HG03378 (cell line): ENCODE measurements at regions not wholly inside any gene's neighbourhood (a gene's known extent, or its start where the extent isn't known, plus 50 kb on each side); places are given as distances from the start of the nearest gene placed in this dataset.
"Not testable (repeated sequence)": the region's sequence is repeated elsewhere in the genome, so short reads cannot be mapped to it uniquely, and the experiment has no call there.

Experiments used
- ATAC-seq: cut with Tn5 transposase; IDR thresholded peaks from one replicate; pipeline ENCODE4 v1.9.1; 2021; ENCODE audit warnings: mild to moderate bottlenecking, moderate library complexity; ENCODE audit not compliant: unreplicated experiment

DNA sequence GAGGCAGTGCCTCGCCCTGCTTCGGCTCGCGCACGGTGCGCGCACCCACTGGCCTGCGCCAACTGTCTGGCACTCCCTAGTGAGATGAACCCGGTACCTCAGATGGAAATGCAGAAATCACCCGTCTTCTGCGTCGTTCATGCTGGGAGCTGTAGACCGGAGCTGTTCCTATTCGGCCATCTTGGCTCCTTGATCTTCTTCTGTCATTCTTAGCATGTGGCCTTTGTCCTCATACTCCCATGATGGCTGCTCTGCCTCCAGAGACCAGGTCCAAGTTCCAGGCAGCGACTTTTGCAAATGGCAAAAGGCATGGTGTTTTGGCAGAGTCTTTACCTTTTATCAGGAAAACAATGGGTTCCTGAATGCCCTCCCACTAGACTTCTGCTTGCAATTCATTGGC, 102.6 kb upstream of the SKOR2 start:
- ATAC-seq = not testable (repeated sequence)

DNA sequence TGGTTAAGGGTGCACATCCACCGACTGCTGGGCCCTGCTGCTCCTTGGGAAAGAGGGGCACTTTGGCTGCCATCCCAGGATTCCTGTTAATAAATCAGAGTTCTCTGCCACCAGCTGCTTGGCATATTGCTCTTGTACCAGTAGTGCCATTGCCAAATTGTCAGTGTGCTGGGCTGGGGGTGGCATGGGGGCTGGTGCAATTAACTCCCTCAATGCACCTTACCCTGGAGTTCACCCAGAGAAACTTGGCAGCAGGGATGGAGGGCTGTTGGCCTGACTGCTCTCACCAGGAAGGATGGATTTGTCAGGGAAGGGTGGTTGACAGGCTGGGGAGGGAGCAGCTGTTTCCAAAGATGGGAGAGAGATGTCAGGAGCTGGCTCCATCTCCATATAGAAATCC, 94.6 kb upstream of the SKOR2 start:
- ATAC-seq = no peak

DNA sequence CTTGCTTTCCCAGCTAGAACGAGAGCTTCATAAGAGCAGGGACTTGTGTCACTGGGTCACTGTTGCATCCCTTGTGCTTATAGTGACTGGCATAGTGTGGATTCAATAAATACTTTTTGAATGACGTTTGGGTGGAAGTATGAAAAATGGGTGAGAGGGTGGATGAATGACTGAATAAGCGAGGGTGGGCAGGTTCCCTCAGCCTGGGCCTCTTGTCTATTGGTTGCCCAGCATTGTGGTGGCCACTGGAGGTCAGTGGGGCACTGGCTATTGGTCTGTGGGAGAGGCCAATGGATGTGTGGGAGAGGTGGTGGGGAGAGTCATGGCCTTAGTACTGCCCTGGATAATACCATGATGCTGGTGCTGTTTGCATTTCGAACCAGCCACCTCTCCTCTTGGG, 93.8 kb upstream of the SKOR2 start:
- ATAC-seq = no peak

DNA sequence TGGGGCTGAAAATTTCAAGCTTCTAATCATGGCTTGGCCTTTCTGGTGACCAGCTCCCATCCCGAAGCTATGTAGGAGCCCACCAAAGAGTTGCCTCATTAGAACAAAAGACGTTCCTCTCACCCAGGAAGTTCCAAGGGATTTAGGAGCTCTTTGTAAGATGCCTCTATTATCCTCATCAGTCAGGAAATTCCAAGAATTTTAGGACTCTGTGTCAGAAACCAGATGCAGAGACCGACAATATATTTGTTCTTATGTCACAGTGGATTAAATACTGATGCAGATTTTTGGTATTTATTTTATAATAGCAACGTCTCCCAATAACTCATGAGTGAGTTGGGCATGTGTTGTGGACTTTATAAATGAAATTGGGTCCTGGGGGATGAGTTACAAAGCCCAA, 91.8 kb upstream of the SKOR2 start:
- ATAC-seq = no peak

DNA sequence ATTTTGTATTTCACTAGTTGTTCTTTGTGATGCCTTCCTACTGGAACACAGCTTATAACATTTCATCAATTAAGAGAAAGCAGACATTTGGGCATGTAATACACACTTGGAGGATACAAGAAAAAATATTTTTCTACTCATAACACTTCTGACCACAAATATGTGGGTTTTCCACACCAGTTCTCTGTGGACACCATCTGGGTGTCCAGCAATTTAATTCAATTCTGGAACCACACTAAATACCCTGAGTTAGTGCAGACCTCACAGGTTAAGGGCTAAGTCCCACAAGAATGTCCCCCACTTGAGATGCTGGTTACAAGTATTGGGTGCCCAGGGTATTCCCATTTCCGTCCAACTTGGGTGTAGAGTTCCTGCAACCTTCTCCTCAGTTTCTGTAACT, 91.1 kb upstream of the SKOR2 start:
- no peak for ATAC-seq

DNA sequence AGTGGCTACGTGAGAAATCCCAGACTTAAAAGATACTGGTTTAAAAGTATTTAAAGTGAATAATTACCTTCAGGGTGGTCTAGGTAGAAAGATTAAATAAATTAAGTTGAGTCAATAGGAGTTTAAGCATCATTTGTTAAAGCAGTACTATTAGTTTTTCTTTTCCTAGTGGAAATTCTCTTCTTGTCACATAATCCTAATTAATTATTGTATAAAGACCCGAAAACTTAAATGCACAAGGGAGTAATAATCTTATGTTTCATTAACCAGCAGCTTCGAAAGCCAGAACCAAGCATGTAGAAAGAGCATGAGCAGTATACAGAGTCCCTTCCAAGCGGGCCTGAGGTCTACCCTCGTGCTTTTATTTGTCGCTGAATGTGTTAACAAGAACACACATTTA, 90.2 kb upstream of the SKOR2 start:
- ATAC-seq = no peak

DNA sequence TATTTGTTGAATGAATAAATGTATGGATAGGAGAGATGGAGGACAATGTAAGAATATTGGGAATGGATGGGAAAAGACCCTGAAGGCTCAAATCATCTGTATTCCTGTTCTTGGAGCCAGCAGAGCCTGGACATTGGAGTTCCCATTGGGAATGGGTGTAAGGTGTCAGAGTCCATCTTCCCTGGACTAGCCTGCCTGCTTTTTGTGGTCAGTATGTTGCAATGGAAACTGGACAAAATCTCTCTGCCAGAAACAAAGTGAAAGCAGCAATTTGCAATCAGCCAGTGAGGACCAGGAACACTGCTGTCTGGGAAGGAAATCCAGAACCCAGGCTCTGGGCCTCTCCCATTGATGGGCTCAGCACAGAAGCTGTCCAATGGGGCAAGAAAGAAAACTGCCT, 83.5 kb upstream of the SKOR2 start:
- no peak for ATAC-seq

DNA sequence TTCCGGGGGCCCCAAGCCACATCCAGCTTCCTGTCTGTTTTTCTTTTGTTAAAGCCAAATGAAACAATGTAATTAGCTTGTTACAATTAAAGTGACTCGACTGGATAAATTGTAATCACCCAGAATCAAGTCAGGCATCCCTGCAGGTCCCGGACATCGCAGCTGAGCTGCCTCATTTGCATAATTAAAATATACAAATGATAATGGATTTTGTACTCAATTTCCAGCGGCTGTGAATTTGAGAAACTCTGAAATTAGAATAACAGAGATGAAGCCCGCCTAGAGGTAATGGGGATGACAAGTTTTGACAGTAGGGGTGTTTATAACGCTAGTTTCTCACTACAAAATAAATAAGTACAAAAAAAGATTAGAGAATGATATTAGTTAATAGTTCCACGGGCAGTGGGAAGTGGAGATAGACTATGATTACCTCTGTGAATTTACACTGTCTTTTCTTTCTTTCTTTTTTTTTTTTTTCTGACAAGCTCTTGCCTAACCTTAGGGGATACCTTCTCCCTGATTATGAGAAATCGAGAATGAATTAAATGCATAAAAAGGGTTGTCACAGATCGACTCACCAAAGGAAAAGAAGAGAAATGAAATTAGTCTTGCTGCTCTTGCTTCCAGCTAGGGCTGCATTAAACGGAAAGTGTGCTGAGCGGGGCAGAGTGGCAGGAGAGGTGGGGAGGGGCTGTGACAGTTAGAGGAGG, 82.6 kb upstream of the SKOR2 start:
- ATAC-seq = no peak

DNA sequence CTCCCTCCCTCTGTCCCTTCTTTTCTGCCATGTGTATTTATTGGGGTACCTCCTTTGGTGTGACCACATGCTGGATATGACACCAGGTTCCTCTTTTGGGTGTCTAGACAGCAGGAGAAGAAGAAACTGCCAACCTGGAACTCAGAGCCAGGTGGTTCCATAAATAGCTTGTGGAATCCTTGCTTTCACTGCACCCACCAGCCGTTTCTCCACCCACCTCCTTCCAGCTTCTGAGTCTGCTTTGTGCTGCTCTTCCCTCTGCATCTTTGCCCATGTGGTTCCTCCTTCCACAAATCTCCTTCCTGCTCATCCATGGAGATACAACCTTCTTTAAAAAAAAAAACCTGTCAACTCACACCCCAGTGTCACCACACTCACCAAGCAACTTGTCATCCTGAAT, 80.2 kb upstream of the SKOR2 start:
- no peak for ATAC-seq

DNA sequence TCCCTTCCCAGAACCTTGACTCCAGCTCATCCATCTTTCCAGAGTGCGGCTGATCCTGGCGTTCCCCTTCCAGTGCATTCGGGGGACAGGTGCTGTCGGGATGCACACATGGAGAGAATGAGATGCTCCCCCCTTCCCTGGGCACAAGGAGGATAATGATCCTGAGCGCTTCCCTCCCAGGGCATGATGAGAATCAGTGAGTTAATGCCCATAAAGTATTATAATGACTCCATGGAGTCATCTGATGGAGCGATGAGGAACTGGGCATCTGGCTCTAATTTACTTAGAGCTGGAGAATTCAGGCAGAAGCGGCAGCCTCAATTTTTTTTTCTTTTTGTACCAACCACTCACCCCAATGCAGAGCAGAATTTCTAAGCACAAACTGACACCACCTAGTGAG, 79.6 kb upstream of the SKOR2 start:
- ATAC-seq = no peak

DNA sequence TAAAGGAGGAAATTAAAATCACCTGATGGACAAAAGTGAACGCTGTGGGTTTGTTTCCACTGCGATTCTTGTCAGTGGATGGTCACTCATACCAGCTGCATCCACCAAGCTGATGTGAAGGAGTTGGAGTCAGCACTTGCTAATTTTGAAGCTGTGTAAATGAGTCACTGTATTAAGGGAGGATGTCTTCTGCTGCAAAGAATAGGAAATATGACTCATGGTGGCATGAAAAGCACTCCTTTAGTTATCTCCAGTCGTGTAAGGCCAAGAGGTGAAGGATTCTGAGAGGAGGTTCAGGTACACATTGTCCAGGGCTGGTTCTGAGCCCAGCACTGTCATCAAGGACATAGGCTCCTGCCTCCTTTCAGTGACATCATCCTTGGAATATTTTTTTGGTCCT, 71.7 kb upstream of the SKOR2 start:
- ATAC-seq = no peak

DNA sequence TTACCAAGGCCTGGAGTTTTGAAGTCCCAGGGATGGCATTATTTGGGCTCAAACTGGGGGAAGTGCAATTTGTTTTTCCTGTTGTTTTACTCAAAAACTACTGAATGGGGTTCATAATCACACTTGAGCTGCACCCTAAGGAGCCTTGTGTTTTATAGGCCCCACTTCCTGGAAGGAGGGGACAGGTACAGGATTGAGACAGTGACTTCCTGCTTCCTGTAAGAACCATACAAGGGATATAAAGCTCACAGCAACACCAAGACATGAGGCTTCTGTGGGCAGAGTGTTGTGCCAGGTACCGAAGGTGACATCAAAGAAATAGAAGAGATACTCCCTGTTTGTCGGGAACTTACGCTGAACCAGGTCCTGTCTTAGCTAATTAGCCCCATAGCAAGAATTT, 70.4 kb upstream of the SKOR2 start:
- ATAC-seq = no peak

DNA sequence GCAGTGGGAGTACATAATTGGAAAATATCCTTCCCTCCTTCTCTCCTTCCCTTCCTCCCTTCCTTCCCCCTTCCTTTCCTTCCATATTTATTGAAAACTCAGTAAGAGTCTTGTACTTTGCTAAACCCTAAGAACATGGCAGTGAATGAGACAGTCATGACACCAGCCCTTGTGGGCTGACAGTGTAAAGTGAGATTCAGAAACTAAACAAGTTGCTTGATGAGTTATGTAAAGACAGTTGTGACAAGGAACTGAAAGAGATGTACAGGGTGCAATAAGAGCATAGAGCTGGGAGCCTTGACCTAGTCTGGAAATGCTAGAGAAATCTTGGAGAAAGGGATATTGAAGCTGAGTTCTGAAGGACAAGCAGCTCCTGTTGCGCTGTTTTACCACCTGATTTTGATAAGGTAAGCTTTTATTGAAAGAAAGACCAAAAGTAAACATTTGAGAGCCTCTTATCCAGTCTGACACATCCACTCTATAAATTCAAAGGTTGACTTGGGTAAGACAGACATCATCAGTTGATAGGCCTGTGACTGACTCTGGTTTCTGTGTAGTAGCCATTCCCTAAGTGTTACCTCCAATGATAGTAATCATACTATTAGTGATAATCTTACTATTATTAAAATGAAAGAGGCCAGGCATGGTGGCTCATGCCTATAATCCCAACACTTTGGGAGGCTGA, 66.5 kb upstream of the SKOR2 start:
- ATAC-seq = no peak

DNA sequence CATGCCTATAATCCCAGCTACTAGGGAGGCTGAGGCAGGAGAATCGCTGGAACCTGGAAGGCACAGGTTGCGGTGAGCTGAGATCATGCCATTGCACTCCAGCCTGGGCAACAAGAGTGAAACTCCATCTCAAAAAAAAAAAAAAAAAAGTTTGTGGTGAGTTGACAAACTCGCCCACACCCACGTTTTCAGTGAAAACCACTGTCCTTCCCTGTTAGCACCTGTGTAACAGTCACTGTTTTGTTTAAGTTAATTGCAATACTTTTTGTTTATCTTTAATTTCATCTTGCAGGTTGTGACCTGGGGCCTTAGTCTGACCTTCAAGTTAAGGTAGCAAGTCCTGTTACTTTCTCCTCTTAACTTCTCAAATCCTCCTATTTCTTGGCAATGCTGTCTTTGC, 65.5 kb upstream of the SKOR2 start:
- no peak for ATAC-seq

DNA sequence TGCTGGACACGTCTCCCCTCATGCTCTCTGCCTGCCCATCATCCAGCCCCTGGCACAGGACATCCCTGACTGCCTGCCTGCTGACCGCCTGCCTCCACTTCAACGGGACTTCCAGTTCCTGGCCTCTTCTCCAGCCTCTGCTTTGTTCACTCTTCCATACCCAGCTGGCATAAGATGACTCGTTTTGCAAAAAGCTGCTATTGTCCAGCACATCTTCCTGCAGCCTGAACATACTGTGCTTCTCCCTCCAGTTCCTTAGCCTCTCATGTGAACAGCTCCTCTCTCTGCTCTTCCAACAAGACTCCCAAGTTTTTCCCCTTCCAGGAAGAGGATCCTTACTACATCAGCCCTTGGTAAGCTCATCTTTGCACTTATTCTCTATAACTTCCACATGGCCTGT, 62.4 kb upstream of the SKOR2 start:
- ATAC-seq = no peak

DNA sequence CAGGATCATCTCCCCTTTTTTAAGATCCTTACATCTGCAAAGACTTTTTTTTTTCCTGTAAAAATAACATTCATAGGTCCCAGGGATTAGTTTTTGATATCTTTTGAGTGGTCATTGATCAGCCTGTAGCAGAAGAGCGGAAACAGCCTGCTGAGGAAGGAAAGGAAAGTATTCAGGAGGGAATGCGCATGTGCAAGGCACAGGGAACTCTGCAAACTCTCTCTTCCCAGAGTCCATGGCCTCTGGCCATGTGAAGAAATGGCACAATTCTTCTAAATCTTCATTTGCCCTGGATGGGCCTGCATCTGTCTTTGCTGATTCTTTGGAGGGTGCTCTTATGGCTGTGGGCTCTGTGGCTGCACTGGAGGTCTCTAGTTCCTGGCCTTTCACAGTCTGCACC, 60.1 kb upstream of the SKOR2 start:
- no peak for ATAC-seq
